Esophagus squamous epithelium (tissue), 5 donors: ENCODE measurements at regions not wholly inside any gene's neighbourhood (a gene's known extent, or its start where the extent isn't known, plus 50 kb on each side); places are given as distances from the start of the nearest gene placed in this dataset.

Source experiments
- DNase-seq: peaks from one replicate; lab custom pipeline; 2025; lab: John Stamatoyannopoulos, UW
- H3K27ac ChIP-seq, 4 donors: fragments of 200-600 bp; sonication (generic); one replicate each; pipeline ENCODE4 v1.5.1; 2016 to 2019; ENCODE audit warnings: mild to moderate bottlenecking in 1 of 4
- H3K27me3 ChIP-seq, 4 donors: fragments of 200-600 bp; sonication (generic); 1 replicate in 3 of 4; 2 replicates in 1 of 4; pipeline versions ENCODE4 v1.5.1 to v1.6.0; 2017 to 2021; ENCODE audit warnings: antibody characterized with exemption in 1 of 4
- H3K36me3 ChIP-seq, 3 donors: fragments of 200-600 bp; sonication (generic); one replicate each; pipeline ENCODE4 v1.5.1; 2016 to 2019
- H3K4me1 ChIP-seq, 3 donors: fragments of 200-600 bp; sonication (generic); one replicate each; pipeline ENCODE4 v1.5.1; 2017 to 2019
- H3K4me3 ChIP-seq, 4 donors: fragments of 200-600 bp; sonication (generic); 1 replicate in 3 of 4; 2 replicates in 1 of 4; pipeline ENCODE4 v1.5.1; 2016 to 2019; ENCODE audit warnings: mild to moderate bottlenecking in 2 of 4, moderate library complexity in 1 of 4
- H3K9me3 ChIP-seq, 3 donors: fragments of 200-600 bp; sonication (generic); one replicate each; pipeline ENCODE4 v1.5.1; 2016 to 2019
- CTCF ChIP-seq, 6 experiments: fragments of 450-650 bp in 4 of 6; fragments of 200-600 bp in 2 of 6; sonication (generic) in 2 of 6; IDR thresholded peaks; one replicate each; pipeline ENCODE4 v1.5.1; 2016 to 2019; ENCODE audit warnings: antibody characterized with exemption in 6 of 6, mild to moderate bottlenecking in 4 of 6, moderate library complexity in 4 of 6
- POLR2A ChIP-seq, 4 donors: fragments of 450-650 bp; IDR thresholded peaks; one replicate each; pipeline ENCODE4 v1.6.1; 2017; ENCODE audit warnings: antibody characterized with exemption in 4 of 4, mild to moderate bottlenecking in 4 of 4, moderate library complexity in 3 of 4
- WGBS, 2 donors: methylation state at CpG; one replicate each; pipeline ENCODE4 v1.1.5; 2018; 5-methylcytosine and 5-hydroxymethylcytosine counted together
- intact Hi-C: fragments of 100-400 bp; cut with DNase I; formaldehyde crosslinking; loops from one replicate; pipeline ENCODE4 v1.15.0; 2022
- donor health status: DM: yes; HTN: yes; CAD: no.

DNA sequence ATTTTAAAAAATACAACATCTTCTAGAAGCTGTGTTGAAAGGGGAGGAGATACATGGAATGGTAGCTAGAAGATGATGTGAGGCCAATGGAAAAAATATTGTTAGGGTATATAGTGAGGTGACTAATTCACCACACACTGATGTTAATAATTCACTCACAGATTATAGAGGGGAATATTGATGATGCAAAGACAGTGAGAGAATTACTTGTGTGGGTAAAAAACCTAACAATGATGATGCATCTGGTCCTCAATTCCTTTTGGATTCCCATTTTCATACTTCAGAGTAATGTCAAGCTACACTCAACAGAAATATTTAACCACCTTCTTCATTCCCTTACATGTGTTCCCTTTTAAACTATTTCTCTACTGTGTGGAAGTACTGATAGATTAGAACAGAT lies 169.5 kb upstream of the DPYD start:
- TF ChIP-seq POLR2A (IDR thresholded peaks at IDR 0.05): no peak
- TF ChIP-seq CTCF (IDR thresholded peaks at IDR 0.05): no peak
- no peak overlapping the region for H3K4me3 ChIP-seq
- intact Hi-C loops: no loop called here
- no peak for DNase-seq
- no peak overlapping the region for H3K27ac ChIP-seq
- H3K9me3 ChIP-seq: no peaks in the 10 kb centered on the region
- H3K27me3 ChIP-seq: no peaks in the 10 kb centered on the region
- H3K4me1 ChIP-seq: no peaks in the 10 kb centered on the region
- no peaks in the 10 kb centered on the region for H3K36me3 ChIP-seq

DNA sequence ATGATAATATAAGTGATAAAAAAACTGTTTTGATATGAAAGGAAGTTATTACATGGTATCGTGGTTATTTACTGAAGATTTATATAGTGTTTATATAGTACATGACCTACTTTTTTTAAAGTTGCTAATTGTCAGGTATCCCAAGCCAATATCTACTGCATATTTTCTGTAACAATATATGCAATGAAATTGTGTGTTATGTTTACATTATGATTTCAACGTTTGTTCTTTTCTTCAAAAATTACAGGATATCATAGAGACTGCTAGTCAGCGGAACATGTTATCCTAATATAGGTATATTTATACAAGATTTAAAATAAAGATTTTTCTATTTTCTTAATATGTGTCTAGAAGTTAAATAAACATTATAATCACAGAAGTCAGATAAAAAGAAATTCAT lies 167.5 kb upstream of the DPYD start:
- DNase-seq: no peak
- WGBS, 2 donors: 61 to 68% methylated on average over 3 of the region's 3 CpGs
- TF ChIP-seq POLR2A (IDR thresholded peaks at IDR 0.05): no peak
- no peak for TF ChIP-seq CTCF (IDR thresholded peaks at IDR 0.05)
- no peaks in the 10 kb centered on the region for H3K36me3 ChIP-seq
- intact Hi-C loops: no loop called here
- H3K27me3 ChIP-seq: no peaks in the 10 kb centered on the region
- no peak overlapping the region for H3K4me3 ChIP-seq
- H3K27ac ChIP-seq: no peak overlapping the region
- H3K9me3 ChIP-seq: no peaks in the 10 kb centered on the region
- no peaks in the 10 kb centered on the region for H3K4me1 ChIP-seq

DNA sequence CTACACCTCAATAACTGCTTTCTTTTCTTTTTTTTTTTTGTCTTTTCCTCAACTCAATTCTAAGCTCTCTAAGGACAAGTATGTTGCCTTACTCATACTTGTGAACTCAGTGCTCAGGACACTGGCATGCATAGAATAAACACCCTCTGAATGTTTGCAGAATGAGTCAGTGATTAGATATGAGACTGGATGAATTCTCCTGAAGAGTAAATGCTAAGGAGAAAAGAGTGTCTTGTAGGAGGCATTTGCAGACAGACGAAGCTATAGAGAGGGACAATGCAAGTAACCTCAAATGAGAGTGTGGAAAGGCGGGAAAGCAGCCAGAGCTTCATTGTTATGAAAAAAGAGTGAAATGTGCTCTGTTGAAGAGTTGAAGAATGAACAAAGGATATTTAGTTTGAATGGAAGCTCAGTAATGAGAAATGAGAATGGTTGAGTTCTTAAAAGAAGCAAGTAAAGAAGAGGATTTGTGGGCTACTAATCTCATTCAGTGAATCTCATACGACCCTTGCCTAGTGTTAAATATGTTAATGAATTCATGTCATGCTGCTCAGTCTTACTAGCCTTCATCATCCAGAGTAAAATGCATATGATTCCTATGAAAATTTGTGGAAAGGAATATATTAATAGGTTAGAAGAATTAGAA lies 166.1 kb upstream of the DPYD start:
- 37 to 49% methylated on average over 3 of the region's 3 CpGs for WGBS, 2 donors
- DNase-seq: no peak
- no peaks in the 10 kb centered on the region for H3K27me3 ChIP-seq

GRCh38 chr1:98086156-98086555 lies 165.3 kb upstream of the DPYD start:
- Histone ChIP-seq H3K27ac (no peak overlapping the region), H3K36me3 (no peaks in the 10 kb centered on the region), H3K9me3 (no peaks in the 10 kb centered on the region), H3K4me1 (no peaks in the 10 kb centered on the region), H3K4me3 (no peak overlapping the region), H3K27me3 (no peaks in the 10 kb centered on the region)
- TF ChIP-seq POLR2A (IDR thresholded peaks at IDR 0.05) (no peak), CTCF (IDR thresholded peaks at IDR 0.05) (no peak)
- intact Hi-C loops: no loop called here
- DNase-seq: no peak
- WGBS, 2 donors: 100% methylated on average over 1 of the region's 1 CpG

More for the DNA sequence above, 166.1 kb upstream of the DPYD start:
- no peaks in the 10 kb centered on the region for H3K4me1 ChIP-seq
- intact Hi-C loops: no loop called here
- TF ChIP-seq CTCF (IDR thresholded peaks at IDR 0.05) (no peak), POLR2A (IDR thresholded peaks at IDR 0.05) (no peak)
- H3K9me3 ChIP-seq: no peaks in the 10 kb centered on the region
- no peak overlapping the region for H3K27ac ChIP-seq
- no peaks in the 10 kb centered on the region for H3K36me3 ChIP-seq
- H3K4me3 ChIP-seq: no peak overlapping the region

GRCh38 chr1:98084188-98084587 lies 163.4 kb upstream of the DPYD start:
- 46 to 59% methylated on average over 2 of the region's 2 CpGs for WGBS, 2 donors
- H3K27ac ChIP-seq: no peak overlapping the region
- DNase-seq: no peak
- H3K4me3 ChIP-seq: no peak overlapping the region
- no peaks in the 10 kb centered on the region for H3K36me3 ChIP-seq
- intact Hi-C loops: no loop called here
- H3K27me3 ChIP-seq: no peaks in the 10 kb centered on the region
- H3K9me3 ChIP-seq: no peaks in the 10 kb centered on the region
- H3K4me1 ChIP-seq: no peaks in the 10 kb centered on the region
- TF ChIP-seq CTCF (IDR thresholded peaks at IDR 0.05): no peak
- no peak for TF ChIP-seq POLR2A (IDR thresholded peaks at IDR 0.05)
